H1 (cell line): ENCODE measurements at regions not wholly inside any gene's neighbourhood (a gene's known extent, or its start where the extent isn't known, plus 50 kb on each side); places are given as distances from the start of the nearest gene placed in this dataset.

ENCODE experiments used
- CTCF ChIA-PET: fragments of 300-600 bp; sonication (Branson Sonifier 250); formaldehyde crosslinking; loops from one replicate; lab custom pipeline; 2021; ENCODE audit not compliant: partially characterized antibody; lab: Charles Lee
- POLR2A ChIA-PET: fragments of 300-600 bp; sonication (Branson Sonifier 250); formaldehyde crosslinking; loops from one replicate; lab custom pipeline; 2021; ENCODE audit warnings: inconsistent platforms; ENCODE audit not compliant: partially characterized antibody; lab: Charles Lee
- DNase-seq, 2 experiments: peaks; one replicate each; pipeline versions ENCODE4 v3.0.0 to v3.0.0-alpha.2; 2010 to 2022; ENCODE audit warnings: low spot score in 2 of 2, low read depth in 1 of 2, mixed read lengths in 1 of 2
- FAIRE-seq: peaks from 2 replicates; lab custom pipeline; 2011; peaks lifted over from hg19 to GRCh38; lab: Jason Lieb, UNC
- H2AFZ ChIP-seq: 2 replicates; pipeline ENCODE4 v1.8.1; 2012; ENCODE audit warnings: low read length, inconsistent platforms
- H2AK5ac ChIP-seq: 2 replicates; pipeline ENCODE4 v1.6.1; 2013; ENCODE audit warnings: low read depth, low read length
- H2BK120ac ChIP-seq: replicated peaks from 2 replicates; pipeline ENCODE3; 2013; ENCODE audit warnings: low read depth, low read length, inconsistent platforms
- H2BK12ac ChIP-seq: 2 replicates; pipeline ENCODE4 v1.6.1; 2013; ENCODE audit warnings: low read depth, low read length
- H2BK15ac ChIP-seq: 2 replicates; pipeline ENCODE4 v1.6.1; 2013; ENCODE audit warnings: low read length
- H2BK20ac ChIP-seq: 2 replicates; pipeline ENCODE4 v1.6.1; 2013; ENCODE audit warnings: low read length
- H2BK5ac ChIP-seq: 2 replicates; pipeline ENCODE4 v1.6.1; 2013; ENCODE audit warnings: low read depth, low read length
- H3K14ac ChIP-seq: 2 replicates; pipeline ENCODE4 v1.6.1; 2013; ENCODE audit warnings: inconsistent platforms; ENCODE audit not compliant: insufficient read length
- H3K18ac ChIP-seq: 2 replicates; pipeline ENCODE4 v1.6.1; 2013; ENCODE audit warnings: low read length; ENCODE audit errors: extremely low read depth
- H3K23ac ChIP-seq: 2 replicates; pipeline ENCODE4 v1.6.1; 2013; ENCODE audit warnings: inconsistent platforms; ENCODE audit not compliant: insufficient read length
- H3K23me2 ChIP-seq: 2 replicates; pipeline ENCODE4 v1.6.1; 2013; ENCODE audit warnings: low read depth, low read length
- H3K27ac ChIP-seq: 2 replicates; pipeline ENCODE4 v1.6.1; 2011; ENCODE audit warnings: low read depth, low read length, inconsistent platforms
- H3K27me3 ChIP-seq, 4 experiments: replicated peaks in 1 of 4; 1 replicate in 1 of 4; 2 replicates in 3 of 4; pipeline versions ENCODE4 v1.6.1 to v1.8.1; 2011 to 2013; ENCODE audit warnings: low read length in 3 of 4, mild to moderate bottlenecking in 3 of 4, inconsistent platforms in 2 of 4, mixed read lengths in 2 of 4, moderate library complexity in 1 of 4; ENCODE audit not compliant: control insufficient read depth in 3 of 4, insufficient read depth in 3 of 4; ENCODE audit errors: extremely low read depth in 1 of 4
- H3K36me3 ChIP-seq, 4 experiments: 2 replicates each; pipeline versions ENCODE4 v1.6.1 to v1.8.1; 2011 to 2013; ENCODE audit warnings: mild to moderate bottlenecking in 4 of 4, low read length in 3 of 4, moderate library complexity in 2 of 4, control low read depth in 1 of 4, inconsistent platforms in 1 of 4; ENCODE audit not compliant: insufficient read depth in 4 of 4, control insufficient read depth in 2 of 4
- H3K4ac ChIP-seq: replicated peaks from 2 replicates; pipeline ENCODE3; 2013; ENCODE audit warnings: low read length, low read depth, mixed read lengths, inconsistent platforms; ENCODE audit not compliant: insufficient read length
- H3K4me1 ChIP-seq, 4 experiments: replicated peaks in 1 of 4; 1 replicate in 1 of 4; 2 replicates in 3 of 4; pipeline versions ENCODE4 v1.6.1 to v1.8.1; 2011 to 2013; ENCODE audit warnings: low read length in 3 of 4, inconsistent platforms in 2 of 4, mixed read lengths in 1 of 4; ENCODE audit not compliant: insufficient read depth in 4 of 4, control insufficient read depth in 3 of 4
- H3K4me2 ChIP-seq, 2 experiments: 2 replicates each; pipeline versions ENCODE4 v1.6.1 to v1.8.1; 2011 to 2013; ENCODE audit warnings: low read depth in 2 of 2, low read length in 2 of 2, control low read depth in 1 of 2, inconsistent platforms in 1 of 2, mild to moderate bottlenecking in 1 of 2; ENCODE audit not compliant: insufficient read depth in 1 of 2
- H3K4me3 ChIP-seq, 4 experiments: fragments of 200-600, 300-600 bp in 1 of 4; sonication (generic), shearing (Covaris generic), sonication (Bioruptor Twin) in 1 of 4; 2 replicates each; pipeline versions ENCODE4 v1.5.1 to v1.8.1; 2011 to 2016; ENCODE audit warnings: low read length in 4 of 4, low read depth in 3 of 4, control low read depth in 2 of 4, inconsistent platforms in 2 of 4, mild to moderate bottlenecking in 2 of 4, mixed read lengths in 1 of 4, moderate library complexity in 1 of 4; ENCODE audit not compliant: insufficient read depth in 2 of 4; ENCODE audit errors: extremely low read depth in 1 of 4
- H3K56ac ChIP-seq: replicated peaks from 2 replicates; pipeline ENCODE3; 2013; ENCODE audit warnings: low read depth, mild to moderate bottlenecking, mixed read lengths, low read length, inconsistent platforms; ENCODE audit not compliant: insufficient read length
- H3K79me1 ChIP-seq: 2 replicates; pipeline ENCODE4 v1.6.1; 2013; ENCODE audit warnings: low read depth, low read length, control low read depth
- H3K79me2 ChIP-seq, 2 experiments: 2 replicates each; pipeline versions ENCODE4 v1.6.1 to v1.8.1; 2012 to 2013; ENCODE audit warnings: low read length in 2 of 2, mild to moderate bottlenecking in 2 of 2, inconsistent platforms in 1 of 2; ENCODE audit not compliant: insufficient read depth in 2 of 2, control insufficient read depth in 1 of 2
- H3K9ac ChIP-seq, 4 experiments: replicated peaks in 1 of 4; 1 replicate in 1 of 4; 2 replicates in 3 of 4; pipeline versions ENCODE4 v1.6.1 to v1.8.1; 2011 to 2013; ENCODE audit warnings: low read depth in 3 of 4, low read length in 3 of 4, control low read depth in 2 of 4, mild to moderate bottlenecking in 2 of 4, moderate library complexity in 2 of 4, inconsistent platforms in 1 of 4; ENCODE audit errors: extremely low read depth in 1 of 4
- H3K9me3 ChIP-seq, 2 experiments: 2 replicates each; pipeline versions ENCODE4 v1.6.1 to v1.8.1; 2012 to 2013; ENCODE audit warnings: mild to moderate bottlenecking in 2 of 2, moderate library complexity in 2 of 2, control low read depth in 1 of 2, inconsistent platforms in 1 of 2, low read depth in 1 of 2, low read length in 1 of 2, mixed read lengths in 1 of 2; ENCODE audit not compliant: insufficient read depth in 2 of 2
- H4K20me1 ChIP-seq, 2 experiments: replicated peaks in 1 of 2; 2 replicates each; pipeline versions ENCODE3 to v1.8.1; 2011 to 2013; ENCODE audit warnings: inconsistent platforms in 2 of 2, low read length in 2 of 2, mild to moderate bottlenecking in 1 of 2; ENCODE audit not compliant: insufficient read depth in 2 of 2, control insufficient read depth in 1 of 2
- H4K5ac ChIP-seq: 2 replicates; pipeline ENCODE4 v1.6.1; 2013; ENCODE audit warnings: low read length, low read depth, mixed read lengths, inconsistent platforms; ENCODE audit not compliant: insufficient read length
- H4K8ac ChIP-seq: 2 replicates; pipeline ENCODE4 v1.8.0; 2013; ENCODE audit warnings: mild to moderate bottlenecking, moderate library complexity, low read length, inconsistent platforms; ENCODE audit not compliant: insufficient read depth; ENCODE audit errors: extremely low read depth
- H4K91ac ChIP-seq: replicated peaks from 2 replicates; pipeline ENCODE3; 2013; ENCODE audit warnings: low read length, mixed read lengths, inconsistent platforms; ENCODE audit not compliant: insufficient read length
- ATF3 ChIP-seq: IDR thresholded peaks from 2 replicates; pipeline ENCODE4 v1.6.1; 2011; ENCODE audit warnings: low read depth, mild to moderate bottlenecking, low read length; ENCODE audit not compliant: insufficient read depth
- BRCA1 ChIP-seq: IDR thresholded peaks from 2 replicates; pipeline ENCODE4 v1.6.1; 2012; ENCODE audit warnings: low read depth, low read length, improper control_type of control experiment
- CTBP2 ChIP-seq: IDR thresholded peaks from 2 replicates; pipeline ENCODE4 v1.7.0; 2011; ENCODE audit warnings: borderline replicate concordance, mild to moderate bottlenecking, moderate library complexity, mixed read lengths, low read length; ENCODE audit not compliant: insufficient read depth, insufficient read length
- CTCF ChIP-seq, 3 experiments: IDR thresholded peaks; 1 replicate in 2 of 3; 2 replicates in 1 of 3; pipeline versions ENCODE4 v1.5.1 to v1.6.1; 2011; ENCODE audit warnings: low read length in 3 of 3, mild to moderate bottlenecking in 3 of 3, inconsistent platforms in 2 of 3, low read depth in 1 of 3, moderate library complexity in 1 of 3; ENCODE audit not compliant: insufficient read depth in 1 of 3; ENCODE audit errors: control extremely low read depth in 1 of 3
- FOSL1 ChIP-seq: IDR thresholded peaks from 2 replicates; pipeline ENCODE4 v1.6.1; 2011; ENCODE audit warnings: mild to moderate bottlenecking, low read depth, low read length, moderate library complexity; ENCODE audit not compliant: insufficient read depth
- HDAC6 ChIP-seq: IDR thresholded peaks from one replicate; pipeline ENCODE4 v1.7.1; 2012; ENCODE audit warnings: low read depth, mild to moderate bottlenecking, inconsistent platforms, low read length, moderate library complexity
- KDM1A ChIP-seq: fragments of 200-600, 300-600 bp; sonication (generic); IDR thresholded peaks from 2 replicates; pipeline ENCODE4 v1.7.1; 2016; ENCODE audit warnings: mild to moderate bottlenecking, low read length, borderline replicate concordance
- PHF8 ChIP-seq: fragments of 200-600 bp; sonication (generic); conservative IDR thresholded peaks from 2 replicates; pipeline ENCODE4 v1.7.1; 2012; ENCODE audit warnings: low read depth, mild to moderate bottlenecking, inconsistent platforms, low read length, moderate library complexity
- POU5F1 ChIP-seq: IDR thresholded peaks from 2 replicates; pipeline ENCODE4 v1.6.1; 2011; ENCODE audit warnings: low read depth, mild to moderate bottlenecking, low read length, moderate library complexity
- SUZ12 ChIP-seq: fragments of 200-600 bp; sonication (generic); IDR thresholded peaks from 2 replicates; pipeline ENCODE4 v1.6.1; 2012; ENCODE audit warnings: mild to moderate bottlenecking, inconsistent platforms, low read length, moderate library complexity, mixed read lengths
- TEAD4 ChIP-seq: IDR thresholded peaks from 2 replicates; pipeline ENCODE4 v1.6.1; 2012; ENCODE audit warnings: low read depth, low read length, inconsistent platforms, mixed read lengths
- ZNF274 ChIP-seq: IDR thresholded peaks from 2 replicates; pipeline ENCODE4 v1.7.0; 2012; ENCODE audit warnings: low read length, borderline replicate concordance; ENCODE audit errors: extremely low read depth

- no peaks in the 10 kb centered on the region for H3K4me1 ChIP-seq
- H3K27ac ChIP-seq = no peak overlapping the region
- no peaks in the 10 kb centered on the region for H3K79me2 ChIP-seq
- DNase-seq (no peak), FAIRE-seq (no peak)
- H3K56ac ChIP-seq = no peak overlapping the region
- H2BK5ac ChIP-seq = no peak overlapping the region
- H3K4me2 ChIP-seq = no peak overlapping the region
- no peak overlapping the region for H2BK15ac ChIP-seq
- no peaks in the 10 kb centered on the region for H3K9me3 ChIP-seq
- no peaks in the 10 kb centered on the region for H3K36me3 ChIP-seq
- H3K14ac ChIP-seq = no peak overlapping the region
- H4K20me1 ChIP-seq = no peaks in the 10 kb centered on the region
- no peak overlapping the region for H2BK20ac ChIP-seq
- ChIA-PET POLR2A (no interaction called here), CTCF (no interaction called here)
- no peak overlapping the region for H4K8ac ChIP-seq
- no peak overlapping the region for H2BK12ac ChIP-seq
- no peak overlapping the region for H3K9ac ChIP-seq
- no peaks in the 10 kb centered on the region for H3K27me3 ChIP-seq
- H3K4ac ChIP-seq = no peak overlapping the region
- no peak overlapping the region for H4K5ac ChIP-seq
- no peak overlapping the region for H2BK120ac ChIP-seq
- no peak overlapping the region for H3K4me3 ChIP-seq
- H2AK5ac ChIP-seq = no peak overlapping the region
- H3K23ac ChIP-seq = no peak overlapping the region
- H3K79me1 ChIP-seq = no peaks in the 10 kb centered on the region
- H2AFZ ChIP-seq = no peak overlapping the region
- no peaks in the 10 kb centered on the region for H3K23me2 ChIP-seq
- no peak overlapping the region for H3K18ac ChIP-seq
- no peak overlapping the region for H4K91ac ChIP-seq
- no peak for TF ChIP-seq KDM1A
- TF ChIP-seq POU5F1 = no peak
- TF ChIP-seq HDAC6 = no peak
- TF ChIP-seq PHF8 = no peak
- TF ChIP-seq CTBP2 = no peak
- TF ChIP-seq ZNF274 = no peak
- no peak for TF ChIP-seq CTCF (IDR thresholded peaks at IDR 0.05; ENCODE audit: control extremely low read depth in 1 of 3, insufficient read depth in 1 of 3, low read depth in 1 of 3, low read length in 3 of 3)
- no peak for TF ChIP-seq BRCA1
- no peak for TF ChIP-seq SUZ12
- no peak for TF ChIP-seq TEAD4
- no peak for TF ChIP-seq ATF3
- TF ChIP-seq FOSL1 = no peak
Observed at GRCh38 chr14:86505808-86506207, 975.9 kb downstream of the FLRT2 start.
